H1 (cell line): ENCODE measurements at regions not wholly inside any gene's neighbourhood (a gene's known extent, or its start where the extent isn't known, plus 50 kb on each side); places are given as distances from the start of the nearest gene placed in this dataset.

Experiments
- ATF2 ChIP-seq: IDR thresholded peaks from 2 replicates; pipeline ENCODE4 v1.6.1; 2012; ENCODE audit warnings: low read length, inconsistent platforms
- E2F6 ChIP-seq: IDR thresholded peaks from 2 replicates; pipeline ENCODE4 v1.6.1; 2012; ENCODE audit warnings: inconsistent platforms
- POLR2A ChIP-seq, 2 experiments: IDR thresholded peaks; 1 replicate in 1 of 2; 2 replicates in 1 of 2; pipeline ENCODE4 v1.6.1; 2011; ENCODE audit warnings: low read depth in 2 of 2, low read length in 2 of 2, mild to moderate bottlenecking in 2 of 2; ENCODE audit errors: control extremely low read depth in 1 of 2
- RBBP5 ChIP-seq: IDR thresholded peaks from 2 replicates; pipeline ENCODE4 v1.7.1; 2012; ENCODE audit warnings: low read depth, mild to moderate bottlenecking, inconsistent platforms, low read length, moderate library complexity, borderline replicate concordance
- TAF1 ChIP-seq: IDR thresholded peaks from 2 replicates; pipeline ENCODE4 v1.6.1; 2011; ENCODE audit warnings: mild to moderate bottlenecking, low read depth, low read length
- USF2 ChIP-seq: IDR thresholded peaks from 2 replicates; pipeline ENCODE4 v1.6.1; 2011; ENCODE audit warnings: low read length, improper control_type of control experiment

- TF ChIP-seq ATF2, result no peak
- no peak for TF ChIP-seq RBBP5
- TF ChIP-seq TAF1, result no peak
- no peak for TF ChIP-seq USF2
- no peak for TF ChIP-seq E2F6
- TF ChIP-seq POLR2A (IDR thresholded peaks at IDR 0.05; ENCODE audit: control extremely low read depth in 1 of 2, low read depth in 2 of 2, low read length in 2 of 2), result no peak
Measured at GRCh38 chr17:62899361-62899760, 66.7 kb upstream of the TANC2 start (continued).
